WTC11 (cell line): ENCODE measurements at regions not wholly inside any gene's neighbourhood (a gene's known extent, or its start where the extent isn't known, plus 50 kb on each side); places are given as distances from the start of the nearest gene placed in this dataset.

ENCODE experiments used
- ATAC-seq: fragments of 200-7000 bp; cut with Tn5 transposase; 2 replicates; pipeline ENCODE4 v1.10.0; 2021; ENCODE audit warnings: mild to moderate bottlenecking, moderate library complexity
- CTCF ChIA-PET: fragments of 300-600 bp; sonication (Branson Sonifier 250); formaldehyde crosslinking; loops from one replicate; lab custom pipeline; 2021; ENCODE audit warnings: antibody characterized with exemption; lab: Charles Lee
- POLR2A ChIA-PET: fragments of 350-600 bp; sonication (Branson Sonifier 250); formaldehyde crosslinking; loops from one replicate; lab custom pipeline; 2021; ENCODE audit warnings: antibody characterized with exemption; lab: Charles Lee
- DNase-seq: peaks from one replicate; pipeline ENCODE4 v3.0.0; 2021; ENCODE audit warnings: low spot score
- H3K27ac Mint-ChIP-seq: 2 replicates; pipeline ENCODE4 v1.8.0; 2021; ENCODE audit warnings: mixed read lengths
- H3K27me3 Mint-ChIP-seq: 2 replicates; pipeline ENCODE4 v1.8.0; 2021; ENCODE audit warnings: low read depth, mild to moderate bottlenecking, moderate library complexity, mixed read lengths
- H3K36me3 Mint-ChIP-seq: 2 replicates; pipeline ENCODE4 v1.8.0; 2021; ENCODE audit warnings: mixed read lengths
- H3K4me1 Mint-ChIP-seq: 2 replicates; pipeline ENCODE4 v1.8.0; 2022; ENCODE audit warnings: mixed read lengths
- H3K4me3 Mint-ChIP-seq: 2 replicates; pipeline ENCODE4 v1.8.0; 2021; ENCODE audit warnings: mild to moderate bottlenecking, moderate library complexity, mixed read lengths
- H3K9me3 Mint-ChIP-seq: 2 replicates; pipeline ENCODE4 v1.8.0; 2021; ENCODE audit warnings: mixed read lengths
- EMX1 ChIP-seq: fragments of 250-450 bp; sonication (Bioruptor Pico); IDR thresholded peaks from 2 replicates; pipeline ENCODE4 v1.8.0; 2021; ENCODE audit warnings: mild to moderate bottlenecking
- GTF2I ChIP-seq: fragments of 250-450 bp; sonication (Bioruptor Pico); conservative IDR thresholded peaks from 2 replicates; pipeline ENCODE4 v1.4.0; 2021; ENCODE audit warnings: mild to moderate bottlenecking
- HMGA2 ChIP-seq: fragments of 250-450 bp; sonication (Bioruptor Pico); IDR thresholded peaks from 2 replicates; pipeline ENCODE4 v1.4.0; 2021; ENCODE audit warnings: mild to moderate bottlenecking, moderate library complexity
- MYBL2 ChIP-seq: sonication (generic); formaldehyde crosslinking; IDR thresholded peaks from 2 replicates; pipeline ENCODE4 v1.8.1; 2023; ENCODE audit warnings: mild to moderate bottlenecking, moderate library complexity, missing genetic modification reagents
- PRRX2 ChIP-seq: fragments of 250-450 bp; sonication (Bioruptor Pico); IDR thresholded peaks from 2 replicates; pipeline ENCODE4 v1.8.0; 2021; ENCODE audit warnings: mild to moderate bottlenecking
- RELA ChIP-seq: sonication (generic); formaldehyde crosslinking; IDR thresholded peaks from 2 replicates; pipeline ENCODE4 v1.8.1; 2022; ENCODE audit warnings: missing genetic modification reagents, mild to moderate bottlenecking, borderline replicate concordance
- SMAD3 ChIP-seq: sonication (generic); formaldehyde crosslinking; IDR thresholded peaks from 2 replicates; pipeline ENCODE4 v1.8.0; 2022; ENCODE audit warnings: missing genetic modification reagents, mild to moderate bottlenecking, borderline replicate concordance
- SOX15 ChIP-seq: fragments of 250-450 bp; sonication (Bioruptor Pico); IDR thresholded peaks from 2 replicates; pipeline ENCODE4 v1.9.0; 2021; ENCODE audit warnings: mild to moderate bottlenecking
- TCF7 ChIP-seq: sonication (generic); formaldehyde crosslinking; IDR thresholded peaks from 2 replicates; pipeline ENCODE4 v1.8.0; 2022; ENCODE audit warnings: mild to moderate bottlenecking, low read depth, missing genetic modification reagents, moderate library complexity
- TP53 ChIP-seq: sonication (generic); formaldehyde crosslinking; IDR thresholded peaks from 2 replicates; pipeline ENCODE4 v1.8.1; 2023; ENCODE audit warnings: mild to moderate bottlenecking, missing genetic modification reagents
- ZBTB21 ChIP-seq: sonication (generic); formaldehyde crosslinking; IDR thresholded peaks from 2 replicates; pipeline ENCODE4 v1.8.1; 2023; ENCODE audit warnings: mild to moderate bottlenecking, missing genetic modification reagents, borderline replicate concordance
- ZNF219 ChIP-seq: sonication (generic); formaldehyde crosslinking; IDR thresholded peaks from 2 replicates; pipeline ENCODE4 v1.8.0; 2023; ENCODE audit warnings: missing genetic modification reagents, mild to moderate bottlenecking, borderline replicate concordance
- TF ChIP-seq, protein P1 (sequence below): fragments of 200-600 bp; IDR thresholded peaks from 2 replicates; pipeline ENCODE4 v1.8.0; 2022; ENCODE audit warnings: antibody characterized with exemption
- TF ChIP-seq, protein P2 (sequence below): fragments of 250-450 bp; sonication (Bioruptor Pico); IDR thresholded peaks from 2 replicates; pipeline ENCODE4 v1.8.0; 2021; ENCODE audit warnings: mild to moderate bottlenecking
- TF ChIP-seq, protein P3 (sequence below): sonication (generic); formaldehyde crosslinking; IDR thresholded peaks from 2 replicates; pipeline ENCODE4 v1.8.1; 2023; ENCODE audit warnings: mild to moderate bottlenecking, missing genetic modification reagents
- TF ChIP-seq, protein P4 (sequence below): sonication (generic); formaldehyde crosslinking; IDR thresholded peaks from 2 replicates; pipeline ENCODE4 v1.8.0; 2023; ENCODE audit warnings: missing genetic modification reagents
- TF ChIP-seq, protein P5 (sequence below): sonication (generic); formaldehyde crosslinking; IDR thresholded peaks from 2 replicates; pipeline ENCODE4 v1.8.0; 2022; ENCODE audit warnings: mild to moderate bottlenecking, missing genetic modification reagents
- TF ChIP-seq, protein P6 (sequence below): sonication (generic); formaldehyde crosslinking; IDR thresholded peaks from 2 replicates; pipeline ENCODE4 v1.8.1; 2022; ENCODE audit warnings: low read depth, missing genetic modification reagents, borderline replicate concordance
- TF ChIP-seq, protein P7 (sequence below): sonication (generic); formaldehyde crosslinking; IDR thresholded peaks from 2 replicates; pipeline ENCODE4 v1.8.0; 2023; ENCODE audit warnings: mild to moderate bottlenecking, missing genetic modification reagents

DNA sequence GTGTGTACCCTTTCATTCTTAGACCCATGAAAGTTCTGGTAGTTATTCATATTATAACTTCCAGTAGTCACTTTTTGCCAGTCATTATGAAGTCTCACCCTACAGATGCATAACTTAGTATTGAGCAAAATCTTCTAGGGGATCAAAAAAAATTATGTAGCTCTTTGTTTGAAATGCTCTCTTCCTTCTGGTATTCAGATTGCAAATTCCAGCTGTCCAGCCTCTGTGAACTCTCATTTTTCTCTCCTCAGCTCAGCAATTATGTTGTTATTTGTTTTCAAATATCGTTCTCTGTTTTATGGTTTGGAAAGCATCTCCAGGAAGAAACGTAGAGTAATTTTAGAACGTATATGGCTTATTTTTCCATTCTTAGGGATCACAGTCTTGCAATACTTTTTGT is 442.5 kb downstream of the SEMA3D start:
- ATAC-seq: no peak
- Mint-ChIP-seq H3K4me1 (no peaks in the 10 kb centered on the region), H3K9me3 (0 out of 2 replicates have a peak, but pooled peaks cover 3% of the 10 kb centered on the region), H3K27ac (no peak overlapping the region), H3K27me3 (no peaks in the 10 kb centered on the region), H3K4me3 (no peak overlapping the region), H3K36me3 (no peaks in the 10 kb centered on the region)
- ChIA-PET POLR2A (no interaction called here), CTCF (no interaction called here)
- no peak for DNase-seq
- no peak for TF ChIP-seq GTF2I (CRISPR knock-in tag)
- TF ChIP-seq, protein P1, sequence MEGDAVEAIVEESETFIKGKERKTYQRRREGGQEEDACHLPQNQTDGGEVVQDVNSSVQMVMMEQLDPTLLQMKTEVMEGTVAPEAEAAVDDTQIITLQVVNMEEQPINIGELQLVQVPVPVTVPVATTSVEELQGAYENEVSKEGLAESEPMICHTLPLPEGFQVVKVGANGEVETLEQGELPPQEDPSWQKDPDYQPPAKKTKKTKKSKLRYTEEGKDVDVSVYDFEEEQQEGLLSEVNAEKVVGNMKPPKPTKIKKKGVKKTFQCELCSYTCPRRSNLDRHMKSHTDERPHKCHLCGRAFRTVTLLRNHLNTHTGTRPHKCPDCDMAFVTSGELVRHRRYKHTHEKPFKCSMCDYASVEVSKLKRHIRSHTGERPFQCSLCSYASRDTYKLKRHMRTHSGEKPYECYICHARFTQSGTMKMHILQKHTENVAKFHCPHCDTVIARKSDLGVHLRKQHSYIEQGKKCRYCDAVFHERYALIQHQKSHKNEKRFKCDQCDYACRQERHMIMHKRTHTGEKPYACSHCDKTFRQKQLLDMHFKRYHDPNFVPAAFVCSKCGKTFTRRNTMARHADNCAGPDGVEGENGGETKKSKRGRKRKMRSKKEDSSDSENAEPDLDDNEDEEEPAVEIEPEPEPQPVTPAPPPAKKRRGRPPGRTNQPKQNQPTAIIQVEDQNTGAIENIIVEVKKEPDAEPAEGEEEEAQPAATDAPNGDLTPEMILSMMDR: no peak

DNA sequence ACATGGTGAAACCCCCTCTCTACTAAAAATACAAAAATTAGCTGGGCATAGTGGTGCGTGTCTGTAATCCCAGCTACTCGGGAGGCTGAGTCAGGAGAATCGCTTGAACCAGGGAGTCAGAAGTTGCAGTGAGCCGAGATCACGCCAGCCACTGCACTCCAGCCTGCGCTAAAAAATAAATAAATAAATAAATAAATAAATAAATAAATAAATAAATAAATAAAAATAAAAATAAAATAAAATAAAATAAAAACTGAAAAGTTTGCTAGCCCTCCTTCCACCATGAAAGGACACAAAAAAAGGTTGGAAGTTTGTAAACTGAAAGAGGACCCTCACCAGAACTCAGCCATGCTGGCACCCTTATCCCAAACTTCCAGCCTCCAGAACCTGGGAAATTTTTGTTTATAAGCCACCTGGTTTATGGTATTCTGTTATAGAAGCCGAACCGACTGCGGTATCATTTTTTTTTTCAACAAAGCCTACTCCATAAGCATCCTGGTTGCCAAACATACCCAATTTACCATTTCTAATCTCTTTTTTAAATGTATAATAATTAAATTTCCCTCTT is 448.2 kb downstream of the SEMA3D start:
- CTCF ChIA-PET: no interaction called here
- H3K36me3 Mint-ChIP-seq: no peaks in the 10 kb centered on the region
- peaks cover 3% of the 10 kb centered on the region for H3K9me3 Mint-ChIP-seq
- TF ChIP-seq HMGA2 (CRISPR knock-in tag): peak; percentile 82
- TF ChIP-seq, protein P2, sequence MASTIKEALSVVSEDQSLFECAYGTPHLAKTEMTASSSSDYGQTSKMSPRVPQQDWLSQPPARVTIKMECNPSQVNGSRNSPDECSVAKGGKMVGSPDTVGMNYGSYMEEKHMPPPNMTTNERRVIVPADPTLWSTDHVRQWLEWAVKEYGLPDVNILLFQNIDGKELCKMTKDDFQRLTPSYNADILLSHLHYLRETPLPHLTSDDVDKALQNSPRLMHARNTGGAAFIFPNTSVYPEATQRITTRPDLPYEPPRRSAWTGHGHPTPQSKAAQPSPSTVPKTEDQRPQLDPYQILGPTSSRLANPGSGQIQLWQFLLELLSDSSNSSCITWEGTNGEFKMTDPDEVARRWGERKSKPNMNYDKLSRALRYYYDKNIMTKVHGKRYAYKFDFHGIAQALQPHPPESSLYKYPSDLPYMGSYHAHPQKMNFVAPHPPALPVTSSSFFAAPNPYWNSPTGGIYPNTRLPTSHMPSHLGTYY (CRISPR knock-in tag): no peak
- TF ChIP-seq, protein P3, sequence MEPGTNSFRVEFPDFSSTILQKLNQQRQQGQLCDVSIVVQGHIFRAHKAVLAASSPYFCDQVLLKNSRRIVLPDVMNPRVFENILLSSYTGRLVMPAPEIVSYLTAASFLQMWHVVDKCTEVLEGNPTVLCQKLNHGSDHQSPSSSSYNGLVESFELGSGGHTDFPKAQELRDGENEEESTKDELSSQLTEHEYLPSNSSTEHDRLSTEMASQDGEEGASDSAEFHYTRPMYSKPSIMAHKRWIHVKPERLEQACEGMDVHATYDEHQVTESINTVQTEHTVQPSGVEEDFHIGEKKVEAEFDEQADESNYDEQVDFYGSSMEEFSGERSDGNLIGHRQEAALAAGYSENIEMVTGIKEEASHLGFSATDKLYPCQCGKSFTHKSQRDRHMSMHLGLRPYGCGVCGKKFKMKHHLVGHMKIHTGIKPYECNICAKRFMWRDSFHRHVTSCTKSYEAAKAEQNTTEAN (CRISPR knock-in tag): no peak
- TF ChIP-seq SMAD3 (CRISPR knock-in tag): no peak
- TF ChIP-seq TCF7 (CRISPR knock-in tag): no peak
- TF ChIP-seq GTF2I (CRISPR knock-in tag): no peak
- no peak for TF ChIP-seq MYBL2 (CRISPR knock-in tag)
- no peak for TF ChIP-seq SOX15 (CRISPR knock-in tag)
- ATAC-seq (no peak), DNase-seq (no peak)
- H3K4me3 Mint-ChIP-seq: no peak overlapping the region
- POLR2A ChIA-PET: no interaction called here
- no peaks in the 10 kb centered on the region for H3K27me3 Mint-ChIP-seq
- no peak overlapping the region for H3K27ac Mint-ChIP-seq
- no peaks in the 10 kb centered on the region for H3K4me1 Mint-ChIP-seq

DNA sequence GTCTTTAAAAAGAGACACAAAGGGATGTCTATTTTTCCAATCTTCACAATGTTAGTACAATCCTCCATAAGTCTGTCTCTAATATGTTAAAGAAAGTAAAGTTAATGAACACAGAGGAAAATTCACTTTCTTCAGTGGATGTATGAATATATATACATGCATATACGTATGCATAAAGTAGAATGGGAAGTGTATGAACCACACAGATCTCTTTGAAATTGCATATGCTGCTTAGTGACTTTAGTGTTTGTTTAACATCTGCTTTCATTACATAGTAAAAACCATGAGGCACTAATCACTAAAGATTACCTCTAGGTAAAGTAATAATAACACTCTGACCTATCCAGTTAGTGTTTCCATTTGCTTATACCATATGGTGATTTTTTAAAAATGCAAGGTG is 451.2 kb downstream of the SEMA3D start:
- TF ChIP-seq HMGA2 (CRISPR knock-in tag) (no peak), ZNF219 (CRISPR knock-in tag) (no peak), SOX15 (CRISPR knock-in tag) (no peak), PRRX2 (CRISPR knock-in tag) (no peak), RELA (CRISPR knock-in tag) (no peak)
- TF ChIP-seq, protein P4, sequence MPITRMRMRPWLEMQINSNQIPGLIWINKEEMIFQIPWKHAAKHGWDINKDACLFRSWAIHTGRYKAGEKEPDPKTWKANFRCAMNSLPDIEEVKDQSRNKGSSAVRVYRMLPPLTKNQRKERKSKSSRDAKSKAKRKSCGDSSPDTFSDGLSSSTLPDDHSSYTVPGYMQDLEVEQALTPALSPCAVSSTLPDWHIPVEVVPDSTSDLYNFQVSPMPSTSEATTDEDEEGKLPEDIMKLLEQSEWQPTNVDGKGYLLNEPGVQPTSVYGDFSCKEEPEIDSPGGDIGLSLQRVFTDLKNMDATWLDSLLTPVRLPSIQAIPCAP (CRISPR knock-in tag): no peak
- TF ChIP-seq, protein P5, sequence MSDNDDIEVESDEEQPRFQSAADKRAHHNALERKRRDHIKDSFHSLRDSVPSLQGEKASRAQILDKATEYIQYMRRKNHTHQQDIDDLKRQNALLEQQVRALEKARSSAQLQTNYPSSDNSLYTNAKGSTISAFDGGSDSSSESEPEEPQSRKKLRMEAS (CRISPR knock-in tag): no peak
- POLR2A ChIA-PET: no interaction called here

DNA sequence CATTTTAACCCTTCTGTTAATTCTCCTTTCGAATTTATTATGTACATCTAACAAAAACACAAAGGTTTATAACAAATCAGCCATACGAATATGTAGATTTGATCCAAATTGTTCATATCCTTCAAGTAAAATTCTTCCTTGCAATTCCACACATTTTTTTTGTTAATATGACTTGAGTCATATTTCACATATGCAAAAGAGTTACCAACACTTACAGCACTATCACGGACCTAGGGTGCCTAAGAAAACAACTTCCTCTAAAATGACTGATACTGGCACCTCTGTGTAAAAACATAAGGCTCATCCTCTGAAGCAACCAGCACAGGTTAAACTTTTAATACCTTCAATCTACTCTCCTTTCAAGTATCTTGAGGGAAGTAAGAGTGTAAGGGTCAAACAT is 451.8 kb downstream of the SEMA3D start:
- POLR2A ChIA-PET: no interaction called here
- TF ChIP-seq, protein P6, sequence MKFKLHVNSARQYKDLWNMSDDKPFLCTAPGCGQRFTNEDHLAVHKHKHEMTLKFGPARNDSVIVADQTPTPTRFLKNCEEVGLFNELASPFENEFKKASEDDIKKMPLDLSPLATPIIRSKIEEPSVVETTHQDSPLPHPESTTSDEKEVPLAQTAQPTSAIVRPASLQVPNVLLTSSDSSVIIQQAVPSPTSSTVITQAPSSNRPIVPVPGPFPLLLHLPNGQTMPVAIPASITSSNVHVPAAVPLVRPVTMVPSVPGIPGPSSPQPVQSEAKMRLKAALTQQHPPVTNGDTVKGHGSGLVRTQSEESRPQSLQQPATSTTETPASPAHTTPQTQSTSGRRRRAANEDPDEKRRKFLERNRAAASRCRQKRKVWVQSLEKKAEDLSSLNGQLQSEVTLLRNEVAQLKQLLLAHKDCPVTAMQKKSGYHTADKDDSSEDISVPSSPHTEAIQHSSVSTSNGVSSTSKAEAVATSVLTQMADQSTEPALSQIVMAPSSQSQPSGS (CRISPR knock-in tag): no peak
- TF ChIP-seq TP53 (no peak), ZBTB21 (CRISPR knock-in tag) (no peak), EMX1 (no peak)
- TF ChIP-seq, protein P7, sequence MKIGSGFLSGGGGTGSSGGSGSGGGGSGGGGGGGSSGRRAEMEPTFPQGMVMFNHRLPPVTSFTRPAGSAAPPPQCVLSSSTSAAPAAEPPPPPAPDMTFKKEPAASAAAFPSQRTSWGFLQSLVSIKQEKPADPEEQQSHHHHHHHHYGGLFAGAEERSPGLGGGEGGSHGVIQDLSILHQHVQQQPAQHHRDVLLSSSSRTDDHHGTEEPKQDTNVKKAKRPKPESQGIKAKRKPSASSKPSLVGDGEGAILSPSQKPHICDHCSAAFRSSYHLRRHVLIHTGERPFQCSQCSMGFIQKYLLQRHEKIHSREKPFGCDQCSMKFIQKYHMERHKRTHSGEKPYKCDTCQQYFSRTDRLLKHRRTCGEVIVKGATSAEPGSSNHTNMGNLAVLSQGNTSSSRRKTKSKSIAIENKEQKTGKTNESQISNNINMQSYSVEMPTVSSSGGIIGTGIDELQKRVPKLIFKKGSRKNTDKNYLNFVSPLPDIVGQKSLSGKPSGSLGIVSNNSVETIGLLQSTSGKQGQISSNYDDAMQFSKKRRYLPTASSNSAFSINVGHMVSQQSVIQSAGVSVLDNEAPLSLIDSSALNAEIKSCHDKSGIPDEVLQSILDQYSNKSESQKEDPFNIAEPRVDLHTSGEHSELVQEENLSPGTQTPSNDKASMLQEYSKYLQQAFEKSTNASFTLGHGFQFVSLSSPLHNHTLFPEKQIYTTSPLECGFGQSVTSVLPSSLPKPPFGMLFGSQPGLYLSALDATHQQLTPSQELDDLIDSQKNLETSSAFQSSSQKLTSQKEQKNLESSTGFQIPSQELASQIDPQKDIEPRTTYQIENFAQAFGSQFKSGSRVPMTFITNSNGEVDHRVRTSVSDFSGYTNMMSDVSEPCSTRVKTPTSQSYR (CRISPR knock-in tag): no peak

More for the DNA sequence above, 451.2 kb downstream of the SEMA3D start:
- no peaks in the 10 kb centered on the region for H3K4me1 Mint-ChIP-seq
- peaks cover 8% of the 10 kb centered on the region; the same call in 1 of the 2 replicates for H3K36me3 Mint-ChIP-seq
- H3K9me3 Mint-ChIP-seq: peaks cover 17% of the 10 kb centered on the region
- no peak overlapping the region for H3K4me3 Mint-ChIP-seq
- CTCF ChIA-PET: no interaction called here
- H3K27ac Mint-ChIP-seq: no peak overlapping the region
- DNase-seq (no peak), ATAC-seq (no peak)
- no peaks in the 10 kb centered on the region for H3K27me3 Mint-ChIP-seq

More for the DNA sequence above, 451.8 kb downstream of the SEMA3D start:
- H3K9me3 Mint-ChIP-seq: peaks cover 17% of the 10 kb centered on the region
- ATAC-seq: no peak
- H3K4me3 Mint-ChIP-seq: no peak overlapping the region
- CTCF ChIA-PET: no interaction called here
- no peaks in the 10 kb centered on the region for H3K27me3 Mint-ChIP-seq
- no peaks in the 10 kb centered on the region for H3K4me1 Mint-ChIP-seq
- no peak overlapping the region for H3K27ac Mint-ChIP-seq
- no peak for DNase-seq
- H3K36me3 Mint-ChIP-seq: peaks cover 8% of the 10 kb centered on the region; the same call in 1 of the 2 replicates
